Heart right ventricle (tissue), 16 donors: ENCODE measurements at regions not wholly inside any gene's neighbourhood (a gene's known extent, or its start where the extent isn't known, plus 50 kb on each side); places are given as distances from the start of the nearest gene placed in this dataset.
"Not testable (repeated sequence)": the region's sequence is repeated elsewhere in the genome, so short reads cannot be mapped to it uniquely, and the experiment has no call there.

Experiments used
- ATAC-seq, 8 donors: fragments of 200-7000 bp; cut with Tn5 transposase; one replicate each; pipeline ENCODE4 v1.9.1; 2020; ENCODE audit warnings: mild to moderate bottlenecking in 8 of 8, moderate library complexity in 8 of 8, moderate number of reproducible peaks in 1 of 8
- DNase-seq, 2 donors: peaks; one replicate each; pipeline ENCODE4 v3.0.0-alpha.2; 2020
- H3K27ac ChIP-seq, 10 donors: fragments of 200-600 bp; sonication (generic) in 2 of 10; one replicate each; pipeline versions ENCODE4 v1.5.0 to v1.8.0; 2020 to 2022; ENCODE audit warnings: mild to moderate bottlenecking in 3 of 10
- H3K27me3 ChIP-seq, 7 donors: fragments of 200-600 bp; one replicate each; pipeline ENCODE4 v1.8.0; 2021 to 2022; ENCODE audit warnings: mild to moderate bottlenecking in 2 of 7
- H3K36me3 ChIP-seq, 9 donors: fragments of 200-600 bp; sonication (generic) in 1 of 9; one replicate each; pipeline versions ENCODE4 v1.5.0 to v1.8.0; 2020 to 2022; ENCODE audit warnings: mild to moderate bottlenecking in 2 of 9
- H3K4me1 ChIP-seq, 9 donors: fragments of 200-600 bp; sonication (generic) in 1 of 9; one replicate each; pipeline versions ENCODE4 v1.5.0 to v1.8.0; 2020 to 2022; ENCODE audit warnings: mild to moderate bottlenecking in 4 of 9
- H3K4me3 ChIP-seq, 10 donors: fragments of 200-600 bp; sonication (generic) in 2 of 10; one replicate each; pipeline versions ENCODE4 v1.5.0 to v1.8.0; 2020 to 2022; ENCODE audit warnings: mild to moderate bottlenecking in 7 of 10, moderate library complexity in 2 of 10
- H3K9me3 ChIP-seq, 11 donors: fragments of 200-600 bp in 10 of 11; sonication (generic) in 2 of 11; one replicate each; pipeline versions ENCODE4 v1.5.0 to v1.8.0; 2013 to 2022; ENCODE audit warnings: mild to moderate bottlenecking in 2 of 11, control low read depth in 1 of 11, moderate library complexity in 1 of 11
- CTCF ChIP-seq, 9 donors: fragments of 200-600 bp; sonication (generic) in 2 of 9; IDR thresholded peaks; one replicate each; pipeline versions ENCODE4 v1.5.0 to v1.8.0; 2021 to 2022; ENCODE audit warnings: antibody characterized with exemption in 9 of 9, mild to moderate bottlenecking in 5 of 9, moderate library complexity in 1 of 9
- WGBS, 2 donors: extraction: QIAGEN DNeasy Blood & Tissue Kit; methylation state at CpG; one replicate each; pipeline ENCODE4 v1.1.7; 2013; ENCODE audit warnings: inconsistent platforms in 1 of 2; 5-methylcytosine and 5-hydroxymethylcytosine counted together
- intact Hi-C, 10 donors: fragments of 100-400 bp; cut with DNase I; formaldehyde crosslinking; loops; one replicate each; pipeline versions ENCODE4 v1.11.1 to v1.14.2; 2022
- donor health status: Arrhythmogenic right ventricular cardiomyopathy.
- donor health status: ischemic (EF 13 %, LVEDD 7.1; RV severe dilation, severe dysfunction).
- donor health status: healthy with polysubstance abuse.
- donor health status: DM: no; HTN: yes; CAD: no.
- donor health status: DM: no; HTN: no; CAD: no.
- donor health status: ischemic (EF 25% LVEDD 6.9; RV normal size, moderate dysfunction).
- donor health status: ischemic (EF 25% LVEDD 5.7; RV mildly dilated, moderate dysfunction).
- donor health status: healthy.
- donor health status: DM: yes; HTN: yes; CAD: no.
- donor health status: Ischemic cardiomyopathy.
- donor health status: ischemic (EF 35%, LVEDD 5.7; RV mildly dilated, moderate dysfunction).
- donor health status: nonischemic (EF 11% LVEDD 7.7; RV severe dilation, severe dysfunction).
- donor health status: DM: yes; HTN: yes; CAD: no.
- donor health status: PGD.
- donor health status: ischemic (EF 29% LVEDD 5.4; RV normal size, mild dysfunction).
- donor health status: nonischemic (EF 23%, LVEDD 6.1; RV moderate dilation, normal function).

GRCh38 chr18:55900380-55900779, 312.4 kb upstream of the TCF4 start:
- no peaks in the 10 kb centered on the region for H3K9me3 ChIP-seq
- TF ChIP-seq CTCF (IDR thresholded peaks at IDR 0.05) = no peak
- H3K36me3 ChIP-seq = no peaks in the 10 kb centered on the region
- intact Hi-C loops = no loop called here
- H3K4me3 ChIP-seq = no peak overlapping the region
- no peak for DNase-seq
- H3K27me3 ChIP-seq = no peaks in the 10 kb centered on the region
- H3K4me1 ChIP-seq = no peaks in the 10 kb centered on the region
- H3K27ac ChIP-seq = no peak overlapping the region
- WGBS, 2 donors = 64 to 65% methylated on average over 2 of the region's 2 CpGs
- ATAC-seq = no peak

GRCh38 chr18:55897091-55897689, 309.2 kb upstream of the TCF4 start:
- intact Hi-C loops = no loop called here
- ATAC-seq = no peak
- WGBS, 2 donors = 93 to 97% methylated on average over 3 of the region's 3 CpGs

GRCh38 chr18:55893948-55894347, 306.0 kb upstream of the TCF4 start:
- Histone ChIP-seq H3K36me3 (no peaks in the 10 kb centered on the region), H3K4me1 (no peaks in the 10 kb centered on the region), H3K9me3 (no peaks in the 10 kb centered on the region), H3K27me3 (no peaks in the 10 kb centered on the region), H3K27ac (no peak overlapping the region), H3K4me3 (no peak overlapping the region)
- no peak for ATAC-seq
- TF ChIP-seq CTCF (IDR thresholded peaks at IDR 0.05) = no peak
- intact Hi-C loops = no loop called here
- no peak for DNase-seq
- WGBS, 2 donors = 91 to 96% methylated on average over 5 of the region's 5 CpGs

More at GRCh38 chr18:55897091-55897689, 309.2 kb upstream of the TCF4 start:
- Histone ChIP-seq H3K4me3 (no peak overlapping the region), H3K36me3 (no peaks in the 10 kb centered on the region), H3K4me1 (no peaks in the 10 kb centered on the region), H3K27me3 (no peaks in the 10 kb centered on the region), H3K9me3 (no peaks in the 10 kb centered on the region), H3K27ac (no peak overlapping the region)
- DNase-seq = no peak
- no peak for TF ChIP-seq CTCF (IDR thresholded peaks at IDR 0.05)

- H3K27ac ChIP-seq, H3K4me1 ChIP-seq, H3K9me3 ChIP-seq, H3K27me3 ChIP-seq, intact Hi-C loops, H3K4me3 ChIP-seq, H3K36me3 ChIP-seq, DNase-seq, ATAC-seq: not testable (repeated sequence)
- 91 to 92% methylated on average over 27 to 28 of the region's 28 CpGs for WGBS, 2 donors
Observed at GRCh38 chr18:55892862-55893813, 305.1 kb upstream of the TCF4 start.

GRCh38 chr18:55886886-55887285, 298.9 kb upstream of the TCF4 start:
- Histone ChIP-seq H3K27me3 (no peaks in the 10 kb centered on the region), H3K36me3 (no peaks in the 10 kb centered on the region), H3K4me3 (no peak overlapping the region), H3K4me1 (no peaks in the 10 kb centered on the region), H3K27ac (no peak overlapping the region), H3K9me3 (peaks cover 0 to 15% (median 8%) of the 10 kb centered on the region in 11 donors)
- intact Hi-C loops = no loop called here
- ATAC-seq (no peak), DNase-seq (no peak)
- no peak for TF ChIP-seq CTCF (IDR thresholded peaks at IDR 0.05)
- 87% methylated on average over 4 of the region's 4 CpGs for WGBS, 2 donors
